GM12878 (cell line): ENCODE measurements at regions not wholly inside any gene's neighbourhood (a gene's known extent, or its start where the extent isn't known, plus 50 kb on each side); places are given as distances from the start of the nearest gene placed in this dataset.

ENCODE experiments used
- ATAC-seq: fragments of 200-7000 bp; cut with Tn5 transposase; 3 replicates; pipeline ENCODE4 v1.9.1; 2020; ENCODE audit warnings: mild to moderate bottlenecking, moderate library complexity
- BruUV-seq: library from RNA; stranded (reverse); fragments of 400-500 nt; replicated peaks from 2 replicates; lab custom pipeline; 2021; lab: Mats Ljungman, UMichigan
- CTCF ChIA-PET: fragments of 300-600 bp; sonication (Branson Sonifier 250); formaldehyde crosslinking; extraction: SDS; loops from one replicate; lab custom pipeline; 2021; ENCODE audit warnings: inconsistent platforms; lab: Yijun Ruan, JAX
- POLR2A ChIA-PET: fragments of 350-600 bp; formaldehyde crosslinking; extraction: SDS; loops from one replicate; lab custom pipeline; 2021; ENCODE audit warnings: inconsistent platforms; lab: Charles Lee
- RAD21 ChIA-PET: fragments of 300-600 bp; sonication (Branson Sonifier 250); formaldehyde crosslinking; loops from one replicate; lab custom pipeline; 2023; ENCODE audit warnings: antibody characterized with exemption; ENCODE audit not compliant: unreplicated experiment; lab: Charles Lee
- SMC1A ChIA-PET: fragments of 300-600 bp; sonication (Branson Sonifier 250); formaldehyde crosslinking; loops from one replicate; lab custom pipeline; 2023; ENCODE audit not compliant: unreplicated experiment, uncharacterized antibody; lab: Charles Lee
- DNase-seq: peaks from one replicate; pipeline ENCODE4 v3.0.0-alpha.2; 2011; ENCODE audit warnings: low read depth, low spot score
- FAIRE-seq: peaks from 3 replicates; lab custom pipeline; 2011; peaks lifted over from hg19 to GRCh38; lab: Jason Lieb, UNC
- H2AFZ ChIP-seq: 2 replicates; pipeline ENCODE4 v1.6.0; 2011; ENCODE audit warnings: low read depth, low read length, control low read depth; ENCODE audit not compliant: control insufficient read depth
- H3K27ac ChIP-seq: 2 replicates; pipeline ENCODE4 v1.5.1; 2011; ENCODE audit warnings: control low read depth; ENCODE audit not compliant: control insufficient read depth, insufficient read depth
- H3K27me3 ChIP-seq, 2 experiments: replicated peaks in 1 of 2; 2 replicates each; pipeline versions ENCODE4 v1.6.0 to v1.6.1; 2011; ENCODE audit warnings: low read length in 1 of 2; ENCODE audit not compliant: control insufficient read depth in 2 of 2, insufficient read depth in 2 of 2
- H3K36me3 ChIP-seq, 2 experiments: 2 replicates each; pipeline ENCODE4 v1.5.1; 2011; ENCODE audit warnings: low read length in 1 of 2; ENCODE audit not compliant: control insufficient read depth in 2 of 2, insufficient read depth in 2 of 2
- H3K4me1 ChIP-seq: 2 replicates; pipeline ENCODE4 v1.6.1; 2011; ENCODE audit warnings: mild to moderate bottlenecking, low read length, moderate library complexity, mixed read lengths; ENCODE audit not compliant: control insufficient read depth, insufficient read depth
- H3K4me2 ChIP-seq: 2 replicates; pipeline ENCODE4 v1.6.0; 2011; ENCODE audit warnings: control low read depth; ENCODE audit not compliant: control insufficient read depth, insufficient read depth
- H3K4me3 ChIP-seq: fragments of 200-600 bp; sonication (generic); 2 replicates; pipeline ENCODE4 v1.5.1; 2016
- H3K79me2 ChIP-seq: 2 replicates; pipeline ENCODE4 v1.6.0; 2011; ENCODE audit warnings: low read length; ENCODE audit not compliant: control insufficient read depth, insufficient read depth
- H3K9ac ChIP-seq: 2 replicates; pipeline ENCODE4 v1.8.0; 2011; ENCODE audit warnings: low read length, control low read depth, mixed read lengths; ENCODE audit not compliant: control insufficient read depth, insufficient read depth
- H3K9me3 ChIP-seq: replicated peaks from 3 replicates; pipeline ENCODE4 v1.5.1; 2011; ENCODE audit warnings: mild to moderate bottlenecking, low read length; ENCODE audit not compliant: control insufficient read depth, insufficient read depth
- H4K20me1 ChIP-seq: 2 replicates; pipeline ENCODE4 v1.6.0; 2011; ENCODE audit not compliant: control insufficient read depth, insufficient read depth
- BCLAF1 ChIP-seq: fragments of 450-650 bp; IDR thresholded peaks from 2 replicates; pipeline ENCODE4 v1.6.1; 2017; ENCODE audit warnings: antibody characterized with exemption, mild to moderate bottlenecking, moderate library complexity
- CHD2 ChIP-seq: IDR thresholded peaks from 2 replicates; pipeline ENCODE4 v1.6.1; 2011; ENCODE audit warnings: low read depth, low read length, improper control_type of control experiment, borderline replicate concordance
- EGR1 ChIP-seq, 2 experiments: IDR thresholded peaks; 1 replicate in 1 of 2; 2 replicates in 1 of 2; pipeline ENCODE4 v1.6.1; 2011 to 2012; ENCODE audit warnings: low read depth in 2 of 2, low read length in 2 of 2, borderline replicate concordance in 1 of 2, mild to moderate bottlenecking in 1 of 2, moderate library complexity in 1 of 2
- GATAD2B ChIP-seq: fragments of 450-650 bp; conservative IDR thresholded peaks from 2 replicates; pipeline ENCODE4 v1.6.1; 2017; ENCODE audit warnings: low read depth, mild to moderate bottlenecking, moderate library complexity
- HDAC6 ChIP-seq: fragments of 200-600 bp; sonication (generic); IDR thresholded peaks from one replicate; pipeline ENCODE4 v1.8.0; 2017; ENCODE audit warnings: antibody characterized with exemption; ENCODE audit not compliant: unreplicated experiment
- MTA3 ChIP-seq: IDR thresholded peaks from 2 replicates; pipeline ENCODE4 v1.6.1; 2012; ENCODE audit warnings: low read length, inconsistent platforms, borderline replicate concordance
- MYB ChIP-seq: fragments of 150-350 bp; IDR thresholded peaks from 2 replicates; pipeline ENCODE4 v1.6.1; 2014; ENCODE audit warnings: mild to moderate bottlenecking, low read depth, low read length, borderline replicate concordance
- NFXL1 ChIP-seq: fragments of 450-650 bp; IDR thresholded peaks from 2 replicates; pipeline ENCODE4 v1.6.1; 2017; ENCODE audit warnings: antibody characterized with exemption, mild to moderate bottlenecking, borderline replicate concordance
- PAX5 ChIP-seq: IDR thresholded peaks from 2 replicates; pipeline ENCODE4 v1.6.1; 2011; ENCODE audit warnings: low read depth, low read length, borderline replicate concordance
- POLR2AphosphoS5 ChIP-seq: IDR thresholded peaks from 2 replicates; pipeline ENCODE4 v1.6.1; 2011; ENCODE audit warnings: mild to moderate bottlenecking, low read length, inconsistent platforms
- RUNX3 ChIP-seq: IDR thresholded peaks from 2 replicates; pipeline ENCODE4 v1.6.1; 2012; ENCODE audit warnings: low read length, inconsistent platforms
- SPI1 ChIP-seq: IDR thresholded peaks from 2 replicates; pipeline ENCODE4 v1.6.1; 2011; ENCODE audit warnings: low read depth, mild to moderate bottlenecking, low read length, moderate library complexity, borderline replicate concordance; ENCODE audit not compliant: insufficient read depth
- SUPT20H ChIP-seq: IDR thresholded peaks from 2 replicates; pipeline ENCODE4 v1.6.1; 2011; ENCODE audit warnings: low read depth, mild to moderate bottlenecking, low read length, moderate library complexity, borderline replicate concordance; ENCODE audit not compliant: control insufficient read depth
- SUZ12 ChIP-seq: fragments of 200-600 bp; sonication (generic); IDR thresholded peaks from one replicate; pipeline ENCODE4 v1.6.1; 2018; ENCODE audit warnings: antibody characterized with exemption, mild to moderate bottlenecking; ENCODE audit not compliant: unreplicated experiment
- ZBTB33 ChIP-seq: fragments of 450-650 bp; IDR thresholded peaks from 2 replicates; pipeline ENCODE4 v1.6.1; 2017; ENCODE audit warnings: mild to moderate bottlenecking
- WGBS: methylation state at CpG from one replicate; pipeline ENCODE4 v1.1.6; 2016; ENCODE audit warnings: low lambda C conversion rate; ENCODE audit not compliant: insufficient replicate concordance, insufficient coverage; ENCODE audit errors: missing lambda C conversion rate; 5-methylcytosine and 5-hydroxymethylcytosine counted together
- in situ Hi-C: fragments of 300-500 bp; cut with MboI; formaldehyde crosslinking; loops from 9 replicates; pipeline ENCODE4 v1.14.3; 2018; ENCODE audit warnings: mixed read lengths
- intact Hi-C: fragments of 100-400 bp; cut with micrococcal nuclease; formaldehyde crosslinking; loops from one replicate; pipeline ENCODE4 v1.14.2; 2022; ENCODE audit not compliant: unreplicated experiment

DNA sequence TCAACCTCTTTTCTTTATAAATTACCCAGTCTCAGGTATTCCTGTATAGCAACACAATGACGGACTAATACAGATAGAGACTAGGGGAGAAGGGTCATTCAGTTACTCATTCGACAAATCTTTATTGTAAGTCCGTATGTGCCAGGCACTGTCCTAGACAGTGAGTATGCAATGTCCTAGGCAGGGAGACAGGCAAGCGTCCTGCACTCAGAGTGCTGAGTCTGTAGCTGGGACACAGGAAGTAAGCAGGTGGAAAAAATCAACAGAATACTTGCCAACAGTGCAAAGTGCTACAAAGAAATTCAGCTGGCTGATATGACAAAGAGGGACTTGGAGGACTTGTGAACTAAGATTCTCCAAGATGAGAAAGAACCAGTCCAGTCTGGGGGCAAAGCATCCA lies 92.2 kb upstream of the ZBTB40 start:
- FAIRE-seq: no peak

More for the DNA sequence above, 92.2 kb upstream of the ZBTB40 start:
- intact Hi-C loops: no loop called here
- ATAC-seq (no peak), DNase-seq (no peak)
- 26% methylated on average over 4 of the region's 4 CpGs for WGBS
- in situ Hi-C loops: no loop called here
- no peak for TF ChIP-seq NFXL1
- TF ChIP-seq CHD2: no peak
- no peak for TF ChIP-seq RUNX3
- TF ChIP-seq HDAC6: no peak
- no peak for TF ChIP-seq MYB
- TF ChIP-seq SPI1: no peak
- TF ChIP-seq SUZ12: no peak
- no peak for TF ChIP-seq EGR1 (IDR thresholded peaks at IDR 0.05; ENCODE audit: borderline replicate concordance in 1 of 2, low read depth in 2 of 2, low read length in 2 of 2)
- TF ChIP-seq POLR2AphosphoS5: no peak
- no peak for TF ChIP-seq BCLAF1
- no peak for TF ChIP-seq MTA3
- no peak for TF ChIP-seq PAX5
- no peak for TF ChIP-seq ZBTB33
- TF ChIP-seq GATAD2B: no peak
- no peak for TF ChIP-seq SUPT20H
- ChIA-PET RAD21 (no interaction called here), CTCF (no interaction called here), SMC1A (interaction anchor here (0.7 kb wide), 1 partner anchor 125 kb away, joined by 3 read pairs; no protein-coding TSS in a partner anchor), POLR2A (interaction anchor here (0.6 kb wide), 1 partner anchor 1142 kb away, joined by 5 read pairs; no protein-coding TSS in a partner anchor)
- Histone ChIP-seq H2AFZ (no peak overlapping the region), H3K4me1 (no peaks in the 10 kb centered on the region), H3K27ac (no peak overlapping the region), H4K20me1 (no peaks in the 10 kb centered on the region), H3K9me3 (no peaks in the 10 kb centered on the region), H3K9ac (no peak overlapping the region), H3K4me3 (no peak overlapping the region), H3K27me3 (peaks cover 0 to 3% of the 10 kb centered on the region in 2 experiments; a peak in 3 of 4 replicates), H3K36me3 (no peaks in the 10 kb centered on the region), H3K4me2 (no peak overlapping the region), H3K79me2 (no peaks in the 10 kb centered on the region)
- BruUV-seq: no TSS peak
